GM18861 (cell line): ENCODE measurements at regions not wholly inside any gene's neighbourhood (a gene's known extent, or its start where the extent isn't known, plus 50 kb on each side); places are given as distances from the start of the nearest gene placed in this dataset.
"Not testable (repeated sequence)": the region's sequence is repeated elsewhere in the genome, so short reads cannot be mapped to it uniquely, and the experiment has no call there.

ENCODE experiments used
- ATAC-seq: cut with Tn5 transposase; IDR thresholded peaks from one replicate; pipeline ENCODE4 v1.9.1; 2021; ENCODE audit not compliant: unreplicated experiment

GRCh38 chr2:212913640-212914306, 237.6 kb downstream of the IKZF2 start:
- ATAC-seq = no peak

- ATAC-seq = no peak
Observed at GRCh38 chr2:212912445-212913103, 238.8 kb downstream of the IKZF2 start.

- ATAC-seq = no peak
Observed at GRCh38 chr2:212911011-212911410, 240.4 kb downstream of the IKZF2 start.

- no peak for ATAC-seq
Observed at GRCh38 chr2:212908682-212909435, 242.6 kb downstream of the IKZF2 start.

- ATAC-seq = no peak
Observed at GRCh38 chr2:212908031-212908430, 243.4 kb downstream of the IKZF2 start.

GRCh38 chr2:212906620-212907019, 244.8 kb downstream of the IKZF2 start:
- no peak for ATAC-seq

- ATAC-seq = no peak
Observed at GRCh38 chr2:212905640-212906201, 245.7 kb downstream of the IKZF2 start.

- ATAC-seq = no peak
Observed at GRCh38 chr2:212904646-212905045, 246.8 kb downstream of the IKZF2 start.

GRCh38 chr2:212903413-212903812, 248.0 kb downstream of the IKZF2 start:
- ATAC-seq = no peak

- no peak for ATAC-seq
Observed at GRCh38 chr2:212902421-212902820, 249.0 kb downstream of the IKZF2 start.

- ATAC-seq = no peak
Observed at GRCh38 chr2:212901604-212902275, 249.7 kb downstream of the IKZF2 start.

- no peak for ATAC-seq
Observed at GRCh38 chr2:212900715-212901114, 250.7 kb downstream of the IKZF2 start.

GRCh38 chr2:212898011-212898410, 253.4 kb downstream of the IKZF2 start:
- no peak for ATAC-seq

GRCh38 chr2:212897296-212897695, 254.1 kb downstream of the IKZF2 start:
- no peak for ATAC-seq

- ATAC-seq = no peak
Observed at GRCh38 chr2:212894026-212894425, 257.4 kb downstream of the IKZF2 start.

- ATAC-seq = no peak
Observed at GRCh38 chr2:212893216-212893615, 258.2 kb downstream of the IKZF2 start.

GRCh38 chr2:212892193-212892592, 259.2 kb downstream of the IKZF2 start:
- no peak for ATAC-seq

GRCh38 chr2:212891580-212891979, 259.8 kb downstream of the IKZF2 start:
- no peak for ATAC-seq

GRCh38 chr2:212882626-212883025, 268.8 kb downstream of the IKZF2 start:
- ATAC-seq = peak; percentile 84

- ATAC-seq = not testable (repeated sequence)
Observed at GRCh38 chr2:212876556-212876955, 274.9 kb downstream of the IKZF2 start.

GRCh38 chr2:212875950-212876349, 275.5 kb downstream of the IKZF2 start:
- not testable (repeated sequence) for ATAC-seq
